ENCODE measurements at regions not wholly inside any gene's neighbourhood (a gene's known extent, or its start where the extent isn't known, plus 50 kb on each side); places are given as distances from the start of the nearest gene placed in this dataset.

- no peak overlapping the region for H3K4me3 ChIP-seq
- no peaks in the 10 kb centered on the region for H3K27me3 ChIP-seq (replicated peaks; ENCODE audit: insufficient read depth)
- H3K36me3 ChIP-seq = no peaks in the 10 kb centered on the region
- H3K4me1 ChIP-seq (ENCODE audit: control insufficient read depth in 1 of 2, low read depth in 2 of 2) = no peaks in the 10 kb centered on the region
- no peak for TF ChIP-seq CTCF (IDR thresholded peaks at IDR 0.05)
- ATAC-seq (ENCODE audit: insufficient number of reproducible peaks, low FRiP score, low read depth) (no peak), DNase-seq (ENCODE audit: low spot score) (no peak)
- no peak overlapping the region for H3K27ac ChIP-seq
- H3K9me3 ChIP-seq = no peaks in the 10 kb centered on the region
Measured at GRCh38 chr5:13640270-13640669, 304.2 kb downstream of the DNAH5 start.

GRCh38 chr5:13632676-13633075 is 311.8 kb downstream of the DNAH5 start:
- Histone ChIP-seq H3K4me1 (ENCODE audit: control insufficient read depth in 1 of 2, low read depth in 2 of 2) (no peaks in the 10 kb centered on the region), H3K36me3 (no peaks in the 10 kb centered on the region), H3K9me3 (no peaks in the 10 kb centered on the region), H3K4me3 (no peak overlapping the region), H3K27me3 (replicated peaks; ENCODE audit: insufficient read depth) (no peaks in the 10 kb centered on the region), H3K27ac (no peak overlapping the region)
- ATAC-seq (ENCODE audit: insufficient number of reproducible peaks, low FRiP score, low read depth) (no peak), DNase-seq (ENCODE audit: low spot score) (no peak)
- TF ChIP-seq CTCF (IDR thresholded peaks at IDR 0.05) = no peak

- no peaks in the 10 kb centered on the region for H3K36me3 ChIP-seq
- no peaks in the 10 kb centered on the region for H3K4me1 ChIP-seq (ENCODE audit: control insufficient read depth in 1 of 2, low read depth in 2 of 2)
- no peak overlapping the region for H3K27ac ChIP-seq
- H3K4me3 ChIP-seq = no peak overlapping the region
- DNase-seq (ENCODE audit: low spot score) (no peak), ATAC-seq (ENCODE audit: insufficient number of reproducible peaks, low FRiP score, low read depth) (no peak)
- no peak for TF ChIP-seq CTCF (IDR thresholded peaks at IDR 0.05)
- H3K27me3 ChIP-seq (replicated peaks; ENCODE audit: insufficient read depth) = no peaks in the 10 kb centered on the region
- H3K9me3 ChIP-seq = no peaks in the 10 kb centered on the region
Measured at GRCh38 chr5:13629218-13629617, 315.3 kb downstream of the DNAH5 start.

GRCh38 chr5:13627673-13628454 is 316.6 kb downstream of the DNAH5 start:
- no peaks in the 10 kb centered on the region for H3K36me3 ChIP-seq
- H3K4me1 ChIP-seq (ENCODE audit: control insufficient read depth in 1 of 2, low read depth in 2 of 2) = no peaks in the 10 kb centered on the region
- no peak for ATAC-seq (ENCODE audit: insufficient number of reproducible peaks, low FRiP score, low read depth)
- no peaks in the 10 kb centered on the region for H3K9me3 ChIP-seq
- no peaks in the 10 kb centered on the region for H3K27me3 ChIP-seq (replicated peaks; ENCODE audit: insufficient read depth)
- no peak overlapping the region for H3K27ac ChIP-seq
- no peak for DNase-seq (ENCODE audit: low spot score)
- no peak for TF ChIP-seq CTCF (IDR thresholded peaks at IDR 0.05)
- H3K4me3 ChIP-seq = no peak overlapping the region

- H3K36me3 ChIP-seq = no peaks in the 10 kb centered on the region
- no peaks in the 10 kb centered on the region for H3K9me3 ChIP-seq
- H3K4me3 ChIP-seq = no peak overlapping the region
- no peaks in the 10 kb centered on the region for H3K4me1 ChIP-seq (ENCODE audit: control insufficient read depth in 1 of 2, low read depth in 2 of 2)
- no peaks in the 10 kb centered on the region for H3K27me3 ChIP-seq (replicated peaks; ENCODE audit: insufficient read depth)
- DNase-seq (ENCODE audit: low spot score) (no peak), ATAC-seq (ENCODE audit: insufficient number of reproducible peaks, low FRiP score, low read depth) (no peak)
- no peak for TF ChIP-seq CTCF (IDR thresholded peaks at IDR 0.05)
- no peak overlapping the region for H3K27ac ChIP-seq
Measured at GRCh38 chr5:13625616-13626198, 318.8 kb downstream of the DNAH5 start.

All from thoracic aorta (tissue), 2 donors.